Breast epithelium (tissue), 3 donors: ENCODE measurements at regions not wholly inside any gene's neighbourhood (a gene's known extent, or its start where the extent isn't known, plus 50 kb on each side); places are given as distances from the start of the nearest gene placed in this dataset.

Experiments
- POLR2A ChIP-seq: fragments of 450-650 bp; IDR thresholded peaks from one replicate; pipeline ENCODE4 v1.6.1; 2016; ENCODE audit warnings: antibody characterized with exemption, mild to moderate bottlenecking, moderate library complexity
- POLR2AphosphoS5 ChIP-seq, 3 donors: sonication (generic); formaldehyde crosslinking; IDR thresholded peaks; one replicate each; pipeline ENCODE4 v1.6.1; 2017; ENCODE audit warnings: antibody characterized with exemption in 3 of 3
- TF ChIP-seq, protein P1 (sequence below), 3 donors: fragments of 450-650 bp; IDR thresholded peaks; one replicate each; pipeline ENCODE4 v1.5.1; 2016 to 2017; ENCODE audit warnings: antibody characterized with exemption in 3 of 3, mild to moderate bottlenecking in 3 of 3, moderate library complexity in 3 of 3

DNA sequence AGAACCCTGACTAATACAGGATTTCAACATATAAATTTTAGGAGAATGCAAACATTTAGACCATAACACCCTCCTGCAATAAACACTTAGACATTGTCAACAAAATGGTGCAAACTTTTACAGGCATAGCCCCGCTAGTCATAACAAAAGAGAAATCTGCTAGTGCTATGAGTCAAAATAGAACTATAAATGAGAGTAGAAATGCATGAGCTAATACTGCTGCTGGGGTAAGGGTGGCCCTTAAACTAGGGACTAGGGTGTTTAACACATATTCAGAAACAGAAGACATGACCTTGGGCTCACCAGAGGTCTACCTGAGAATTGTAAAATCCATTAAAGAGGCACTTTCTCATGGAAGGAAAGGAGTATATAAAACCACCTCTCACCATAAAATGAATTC lies 131.6 kb downstream of the TLR4 start:
- TF ChIP-seq POLR2A (no peak), POLR2AphosphoS5 (IDR thresholded peaks at IDR 0.05) (no peak)
- TF ChIP-seq, protein P1, sequence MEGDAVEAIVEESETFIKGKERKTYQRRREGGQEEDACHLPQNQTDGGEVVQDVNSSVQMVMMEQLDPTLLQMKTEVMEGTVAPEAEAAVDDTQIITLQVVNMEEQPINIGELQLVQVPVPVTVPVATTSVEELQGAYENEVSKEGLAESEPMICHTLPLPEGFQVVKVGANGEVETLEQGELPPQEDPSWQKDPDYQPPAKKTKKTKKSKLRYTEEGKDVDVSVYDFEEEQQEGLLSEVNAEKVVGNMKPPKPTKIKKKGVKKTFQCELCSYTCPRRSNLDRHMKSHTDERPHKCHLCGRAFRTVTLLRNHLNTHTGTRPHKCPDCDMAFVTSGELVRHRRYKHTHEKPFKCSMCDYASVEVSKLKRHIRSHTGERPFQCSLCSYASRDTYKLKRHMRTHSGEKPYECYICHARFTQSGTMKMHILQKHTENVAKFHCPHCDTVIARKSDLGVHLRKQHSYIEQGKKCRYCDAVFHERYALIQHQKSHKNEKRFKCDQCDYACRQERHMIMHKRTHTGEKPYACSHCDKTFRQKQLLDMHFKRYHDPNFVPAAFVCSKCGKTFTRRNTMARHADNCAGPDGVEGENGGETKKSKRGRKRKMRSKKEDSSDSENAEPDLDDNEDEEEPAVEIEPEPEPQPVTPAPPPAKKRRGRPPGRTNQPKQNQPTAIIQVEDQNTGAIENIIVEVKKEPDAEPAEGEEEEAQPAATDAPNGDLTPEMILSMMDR (IDR thresholded peaks at IDR 0.05), result no peak
